ENCODE measurements at regions not wholly inside any gene's neighbourhood (a gene's known extent, or its start where the extent isn't known, plus 50 kb on each side); places are given as distances from the start of the nearest gene placed in this dataset.

GRCh38 chr16:62921904-62922303 is 885.7 kb upstream of the CDH8 start:
- DNase-seq, result no peak

- no peak for DNase-seq
These were observed 877.7 kb upstream of the CDH8 start for GRCh38 chr16:62913924-62914323.

DNA sequence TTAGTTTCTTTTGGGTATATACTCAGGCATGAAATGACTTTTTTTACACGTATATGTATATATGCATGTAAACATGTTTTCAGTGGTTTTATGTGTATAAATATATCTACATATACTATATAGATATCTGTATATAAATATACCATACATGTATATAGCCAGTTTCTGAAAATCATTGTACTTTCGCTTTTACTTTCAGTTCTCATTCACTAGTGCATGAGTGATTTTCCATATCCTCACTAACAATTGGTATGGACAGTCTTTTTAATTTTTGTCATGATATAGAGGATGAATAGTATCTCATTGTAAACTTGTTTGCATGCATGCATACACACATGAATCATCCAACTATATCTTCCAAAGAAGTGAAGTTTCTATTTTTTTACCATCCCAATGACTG is 877.1 kb upstream of the CDH8 start:
- no peak for DNase-seq

DNA sequence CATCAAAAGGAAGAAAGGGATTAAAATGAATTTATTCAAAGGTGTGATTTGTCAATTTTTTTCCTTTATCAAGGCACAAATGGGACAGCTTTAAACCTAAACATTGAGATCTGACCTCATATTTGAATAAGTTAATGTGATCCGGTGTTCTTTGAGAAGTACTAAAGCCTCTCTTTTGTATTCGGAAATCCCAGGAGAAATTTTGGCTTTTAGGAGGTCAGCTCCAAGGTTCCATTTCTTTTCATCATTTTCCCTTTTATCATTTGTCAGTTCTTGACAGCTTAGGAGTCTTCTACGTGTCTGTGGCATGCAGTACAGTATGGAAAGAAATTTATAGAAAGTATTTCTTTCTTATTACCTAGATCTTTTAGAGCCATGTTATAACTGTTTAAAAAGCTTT is 873.4 kb upstream of the CDH8 start:
- no peak for DNase-seq

- DNase-seq, result no peak
These were observed 871.3 kb upstream of the CDH8 start for GRCh38 chr16:62907562-62907961.

DNA sequence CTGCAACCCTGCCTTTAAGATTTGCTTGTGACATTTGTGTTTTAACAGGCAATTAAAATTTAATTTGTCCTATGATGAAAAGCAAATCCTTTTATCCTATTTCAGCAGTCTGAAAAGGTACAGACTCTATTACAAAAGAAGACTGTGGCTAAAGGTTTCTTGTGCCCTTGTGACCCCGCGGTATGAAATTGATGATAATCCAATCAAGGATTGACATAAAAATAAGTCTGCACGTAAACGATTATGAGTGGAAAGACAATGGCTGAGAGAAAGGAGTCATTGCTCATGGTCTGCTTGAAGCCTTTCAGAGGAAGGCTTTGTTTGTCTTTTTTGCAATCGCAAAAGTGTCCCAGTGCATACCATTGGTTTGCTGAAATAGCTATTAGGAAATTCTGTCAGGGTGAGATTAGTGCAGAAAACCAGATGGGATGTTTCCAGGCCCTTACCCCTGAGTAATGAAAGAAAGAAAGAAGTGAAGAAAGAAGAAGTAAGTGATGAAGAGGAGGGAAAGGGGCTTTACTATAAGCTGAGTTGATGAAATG is 867.8 kb upstream of the CDH8 start:
- no peak for DNase-seq

DNA sequence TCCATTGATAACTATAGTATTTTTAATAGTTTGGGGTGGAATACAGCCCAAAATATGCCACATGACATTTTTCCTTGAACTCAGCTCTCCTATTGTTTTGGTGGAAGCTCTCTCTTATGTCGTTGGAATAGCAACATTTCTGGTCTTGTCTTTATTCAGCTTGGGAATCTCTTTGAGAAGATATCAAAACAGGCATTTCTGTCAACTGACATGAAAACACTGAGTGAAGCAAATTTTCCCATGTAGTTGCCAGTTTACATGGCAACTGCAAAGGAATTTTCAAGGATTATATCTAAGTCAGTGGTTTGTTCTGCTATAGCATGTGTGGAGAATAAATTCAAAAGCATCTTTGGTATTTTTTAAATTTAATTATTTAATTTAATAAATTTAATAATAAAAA is 863.5 kb upstream of the CDH8 start:
- no peak for DNase-seq

- DNase-seq, result no peak
These were observed 852.9 kb upstream of the CDH8 start for GRCh38 chr16:62889097-62889496.

DNA sequence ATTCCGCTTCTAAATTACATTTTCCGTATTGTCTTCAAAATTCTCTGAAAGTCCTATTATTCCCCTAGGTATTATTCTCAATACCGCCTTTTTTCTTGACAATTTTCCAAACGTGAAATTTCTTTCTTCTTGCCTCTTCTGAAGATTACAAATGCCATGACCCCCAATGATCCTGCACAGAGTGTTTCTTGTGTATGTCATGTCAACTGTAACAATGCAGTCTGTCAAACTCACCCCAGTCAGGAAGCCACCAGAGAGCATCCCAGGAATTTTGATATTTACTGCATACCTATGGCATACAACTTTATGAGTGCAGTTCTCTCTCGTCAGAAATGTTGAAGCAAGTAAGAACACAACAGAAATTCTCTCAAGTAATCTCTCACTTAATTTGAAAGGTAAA is 847.3 kb upstream of the CDH8 start:
- no peak for DNase-seq

DNA sequence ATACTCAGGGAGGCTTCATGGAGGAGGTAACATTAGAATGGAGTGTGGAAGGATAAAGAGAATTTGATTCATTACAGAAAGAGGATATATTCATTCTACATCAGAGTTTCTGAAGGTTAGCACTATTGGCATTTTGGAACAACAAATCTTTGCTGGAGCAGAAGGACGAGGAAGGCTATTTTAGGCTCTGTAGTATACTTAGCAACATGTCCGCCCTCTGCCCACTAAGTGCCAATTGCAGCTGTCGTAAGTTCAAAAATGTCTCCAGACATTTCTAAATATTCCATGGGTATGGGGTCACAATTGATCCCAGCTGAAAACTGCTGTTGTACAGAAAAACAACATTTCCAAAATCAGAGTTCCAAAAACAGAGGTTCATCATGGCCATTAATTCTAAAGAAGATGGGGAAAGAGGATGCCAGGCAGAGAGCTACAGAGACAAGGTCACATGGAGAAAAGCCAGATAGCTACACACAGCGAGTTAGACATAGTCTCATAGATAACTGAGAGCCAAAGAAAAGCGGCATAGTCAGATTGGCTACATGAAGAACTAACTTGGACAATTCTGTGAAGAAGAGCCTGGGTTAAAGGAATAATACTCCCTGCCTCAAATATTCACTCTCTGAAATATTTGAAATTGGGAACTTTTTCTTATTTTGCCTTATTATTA is 846.4 kb upstream of the CDH8 start:
- no peak for DNase-seq

DNA sequence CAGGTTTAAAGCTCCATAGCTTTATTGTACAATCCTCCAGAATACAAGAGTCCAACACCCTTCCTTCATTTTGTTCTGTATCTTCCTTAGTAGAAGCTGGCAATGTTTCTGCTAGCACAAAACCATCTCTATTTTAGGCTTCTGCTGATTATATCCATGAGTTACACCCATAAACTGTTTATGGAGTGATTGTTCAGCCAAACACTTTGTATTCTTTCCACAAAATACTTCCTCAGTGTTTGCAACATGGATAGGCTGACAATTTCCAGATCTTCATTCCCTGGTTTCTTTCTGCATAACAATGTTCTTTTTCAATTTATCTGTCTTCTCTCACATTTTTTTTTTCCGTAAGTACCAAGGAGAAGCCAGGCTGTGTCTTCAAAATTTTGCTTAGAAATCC is 839.9 kb upstream of the CDH8 start:
- DNase-seq, result no peak

DNA sequence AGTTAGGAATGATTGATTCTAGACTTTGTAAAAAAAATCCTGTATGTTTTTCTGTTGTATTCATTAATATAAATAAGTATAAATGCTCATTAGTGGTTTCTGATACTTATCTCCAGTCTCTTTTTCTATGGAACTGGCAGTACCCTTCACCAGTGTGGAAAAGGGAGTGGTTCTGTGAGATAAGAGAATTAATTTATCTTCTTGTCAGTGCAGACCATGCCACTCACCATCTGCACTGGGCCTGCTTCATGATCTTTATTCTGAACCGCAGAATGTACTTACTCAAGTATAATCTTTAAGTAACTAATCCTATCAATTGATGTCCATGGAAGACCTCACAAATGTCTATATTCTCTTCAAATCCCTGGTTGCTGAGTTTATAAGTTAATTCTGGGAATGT is 836.1 kb upstream of the CDH8 start:
- no peak for DNase-seq

DNA sequence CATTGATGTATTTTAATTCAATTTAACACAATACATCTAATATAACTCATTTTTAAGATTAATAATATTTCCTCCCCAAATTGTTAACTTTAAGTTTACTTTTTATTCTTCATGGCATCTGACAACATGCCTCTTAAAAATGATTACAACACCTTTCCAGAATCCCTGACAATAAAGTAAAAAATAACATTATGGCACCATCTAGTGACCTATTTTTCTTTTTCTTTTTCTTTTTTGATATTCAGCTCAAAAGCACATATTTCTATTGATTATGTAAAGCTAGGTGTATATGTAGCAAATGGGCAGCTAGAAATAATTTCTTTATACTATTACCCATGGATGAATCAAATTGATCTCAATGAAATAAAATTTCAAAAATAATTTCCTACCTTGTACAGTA is 834.3 kb upstream of the CDH8 start:
- DNase-seq, result no peak

DNA sequence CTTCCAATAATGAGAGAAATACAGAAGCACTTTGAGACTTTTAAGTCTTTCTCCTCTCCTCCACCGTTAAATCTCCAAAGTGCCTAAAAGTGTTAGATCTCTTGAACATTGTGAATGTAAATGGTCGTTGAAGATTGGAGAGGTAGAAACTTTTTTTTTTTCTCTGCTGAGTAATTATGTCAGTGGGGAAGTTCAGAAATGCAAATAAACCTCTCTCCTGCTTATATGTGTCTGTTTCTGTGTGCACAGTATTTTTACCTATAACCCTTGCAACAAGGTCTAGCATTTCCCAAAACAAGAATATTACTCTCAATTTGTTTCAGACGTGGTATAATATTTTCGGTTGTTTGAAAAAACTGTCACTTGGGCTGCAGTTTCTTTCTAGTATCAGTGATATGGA is 833.6 kb upstream of the CDH8 start:
- DNase-seq, result no peak

- no peak for DNase-seq
These were observed 826.9 kb upstream of the CDH8 start for GRCh38 chr16:62863139-62863538.

- no peak for DNase-seq
These were observed 817.6 kb upstream of the CDH8 start for GRCh38 chr16:62853887-62854286.

DNA sequence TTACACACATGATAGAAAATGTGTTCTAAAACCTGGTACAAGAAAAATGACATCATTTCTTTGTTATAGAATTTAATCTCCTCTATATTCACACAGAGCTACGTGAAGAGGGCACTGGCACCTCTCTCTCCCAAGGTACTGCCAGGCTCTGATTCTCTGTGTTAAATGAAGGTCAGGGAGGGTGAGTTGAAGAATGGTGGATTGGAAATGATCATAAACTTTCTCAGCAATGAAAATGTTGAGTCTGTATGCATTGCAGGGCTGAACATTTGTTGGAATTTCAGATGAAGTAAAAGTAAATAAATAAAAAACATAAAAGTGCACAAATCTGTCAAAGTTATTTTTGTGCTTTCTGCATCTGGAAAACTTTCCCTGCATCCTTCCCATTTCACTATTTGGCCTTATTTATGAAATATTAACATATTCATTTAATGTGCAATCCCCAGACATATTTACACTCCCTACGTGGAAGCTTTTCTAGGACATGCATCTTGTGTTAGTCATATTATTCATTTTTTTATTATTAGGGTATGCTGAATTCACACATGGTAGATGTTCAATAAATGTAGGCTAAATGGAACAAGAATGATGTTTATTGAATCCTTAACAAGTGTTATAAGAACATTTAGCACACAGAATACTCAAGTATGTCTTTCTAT is 810.3 kb upstream of the CDH8 start:
- DNase-seq, result no peak

GRCh38 chr16:62832214-62832613 is 796.0 kb upstream of the CDH8 start:
- no peak for DNase-seq

DNA sequence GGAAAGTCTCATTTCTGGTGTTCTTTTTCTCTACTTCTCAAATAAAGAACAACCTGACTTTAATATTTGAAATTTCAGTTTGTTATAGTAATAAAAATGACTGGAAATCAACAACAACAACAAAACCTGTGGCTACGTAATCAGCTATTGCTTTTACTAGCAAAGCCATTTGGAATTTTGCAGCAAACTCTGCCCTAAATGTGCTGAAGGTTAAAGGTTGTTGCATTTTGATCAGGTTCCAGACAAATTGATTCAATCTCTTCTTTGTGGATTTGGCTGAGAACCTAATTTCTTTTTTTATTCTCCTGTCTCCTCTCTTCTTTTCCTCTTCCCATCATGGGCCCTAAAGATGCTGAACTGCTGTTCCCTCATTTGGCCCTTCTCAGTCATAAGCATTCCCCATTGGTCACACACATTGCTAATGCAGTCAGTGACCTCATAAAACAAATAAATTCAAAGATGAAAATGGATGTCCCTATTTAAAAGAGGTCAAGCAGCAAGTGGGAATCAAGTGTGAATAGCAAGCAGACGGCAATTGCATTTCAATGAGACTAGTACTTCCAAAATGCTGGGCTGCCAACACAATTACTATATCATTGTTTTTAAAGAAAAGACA is 795.1 kb upstream of the CDH8 start:
- DNase-seq, result no peak

GRCh38 chr16:62829607-62830006 is 793.4 kb upstream of the CDH8 start:
- DNase-seq, result no peak

- DNase-seq, result no peak
These were observed 792.8 kb upstream of the CDH8 start for GRCh38 chr16:62829084-62829483.

GRCh38 chr16:62821824-62822223 is 785.6 kb upstream of the CDH8 start:
- DNase-seq, result no peak

GRCh38 chr16:62816971-62817519 is 780.8 kb upstream of the CDH8 start:
- no peak for DNase-seq

DNA sequence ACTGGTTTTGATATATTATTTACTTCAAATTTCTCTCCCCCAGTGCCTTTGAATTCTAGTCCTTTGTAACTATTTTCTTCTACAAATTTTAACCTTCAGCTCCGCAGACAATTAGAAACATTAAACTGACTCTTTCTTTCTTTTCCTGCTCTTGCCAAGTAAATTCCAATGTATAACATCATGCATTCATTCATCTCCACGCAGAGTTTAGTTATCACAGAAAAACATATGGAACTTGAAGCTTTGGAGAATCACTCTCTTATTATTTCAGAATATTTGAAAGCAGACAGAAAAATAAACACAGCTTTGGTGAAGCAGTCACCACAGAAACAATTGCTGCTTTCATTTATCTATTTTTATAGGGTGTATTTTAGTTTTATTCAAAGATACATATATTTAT is 778.7 kb upstream of the CDH8 start:
- no peak for DNase-seq
